ENCODE measurements at regions not wholly inside any gene's neighbourhood (a gene's known extent, or its start where the extent isn't known, plus 50 kb on each side); places are given as distances from the start of the nearest gene placed in this dataset.

GRCh38 chr3:196140224-196140623 is 58.3 kb upstream of the TFRC start:
- Histone ChIP-seq H3K36me3 (ENCODE audit: control insufficient read depth in 2 of 2, insufficient read depth in 2 of 2, low read length in 1 of 2) (no peaks in the 10 kb centered on the region), H3K27me3 (replicated peaks in 1 of 2; ENCODE audit: control insufficient read depth in 2 of 2, insufficient read depth in 2 of 2, low read length in 1 of 2) (no peaks in the 10 kb centered on the region), H3K4me2 (ENCODE audit: control insufficient read depth, insufficient read depth) (no peak overlapping the region), H3K4me3 (no peak overlapping the region), H3K27ac (ENCODE audit: control insufficient read depth, insufficient read depth) (no peak overlapping the region; the same call in 1 of the 2 replicates), H2AFZ (ENCODE audit: control insufficient read depth, low read depth, low read length) (peak overlapping the region; percentile 24), H3K79me2 (ENCODE audit: control insufficient read depth, insufficient read depth, low read length) (no peaks in the 10 kb centered on the region), H4K20me1 (ENCODE audit: control insufficient read depth, insufficient read depth) (no peaks in the 10 kb centered on the region), H3K9ac (ENCODE audit: control insufficient read depth, insufficient read depth, low read length) (no peak overlapping the region), H3K4me1 (ENCODE audit: control insufficient read depth, insufficient read depth, low read length) (peaks cover 21% of the 10 kb centered on the region), H3K9me3 (replicated peaks; ENCODE audit: control insufficient read depth, insufficient read depth, low read length) (no peaks in the 10 kb centered on the region)
- CTCF ChIA-PET = interaction anchor here (1.5 kb wide), 1 partner anchor 12 kb away, joined by 4 read pairs; no protein-coding TSS in a partner anchor
- SMC1A ChIA-PET (ENCODE audit: uncharacterized antibody, unreplicated experiment) = interaction anchor here (0.7 to 1.5 kb wide), 4 partner anchors 18 to 61 kb away, joined by 3 to 5 read pairs (median 3); no protein-coding TSS in a partner anchor
- DNase-seq (ENCODE audit: low read depth, low spot score) = no peak
- FAIRE-seq = no peak
- TF ChIP-seq RUNX3 (IDR thresholded peaks at IDR 0.05; ENCODE audit: low read length) = 0 out of 2 replicates have a peak, but pooled peaks have one; percentile 17
- TF ChIP-seq SPI1 (IDR thresholded peaks at IDR 0.05; ENCODE audit: borderline replicate concordance, insufficient read depth, low read depth, low read length) = no peak
- 0 out of 2 replicates have a peak, but pooled peaks have one; percentile 32 for TF ChIP-seq YY1 (IDR thresholded peaks at IDR 0.05; ENCODE audit: low read depth, low read length)
- TF ChIP-seq EGR1 (IDR thresholded peaks at IDR 0.05; ENCODE audit: borderline replicate concordance in 1 of 2, low read depth in 2 of 2, low read length in 2 of 2) = peak in 1 of 2 experiments; percentile 86; a peak in 2 of 3 replicates
- BruUV-seq (replicated peaks) = no TSS peak
- RAD21 ChIA-PET (ENCODE audit: unreplicated experiment) = interaction anchor here (1.0 to 1.5 kb wide), 3 partner anchors 20 to 39 kb away, joined by 3 to 8 read pairs (median 3); no protein-coding TSS in a partner anchor
- ATAC-seq = peak; percentile 33
- in situ Hi-C loops (cut with MboI) (no loop called here), intact Hi-C loops (cut with micrococcal nuclease; ENCODE audit: unreplicated experiment) (no loop called here)
- POLR2A ChIA-PET = interaction anchor here (0.7 to 1.2 kb wide), 3 partner anchors 10 to 272 kb away, joined by 3 to 5 read pairs (median 4); no protein-coding TSS in a partner anchor
- WGBS (ENCODE audit: insufficient coverage, insufficient replicate concordance, low lambda C conversion rate, missing lambda C conversion rate) = 26% methylated on average over 12 of the region's 12 CpGs

DNA sequence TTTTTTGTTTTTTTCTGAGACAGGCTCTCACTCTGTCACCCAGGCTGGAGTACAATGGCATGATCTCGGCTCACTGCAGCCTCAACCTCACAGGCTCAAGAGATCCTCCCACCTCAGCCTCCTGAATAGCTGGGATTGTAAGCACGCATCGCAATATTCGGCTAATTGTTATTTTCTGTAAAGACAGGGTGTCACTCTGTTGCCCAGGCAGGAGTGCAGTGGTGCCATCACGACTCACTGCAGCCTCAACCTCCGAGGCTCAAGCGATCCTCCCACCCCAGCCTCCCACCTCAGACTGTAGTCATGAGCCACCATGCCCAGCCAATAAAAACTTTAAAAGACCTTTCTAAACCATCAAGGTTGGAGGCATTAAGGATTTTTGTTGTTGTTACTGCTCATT is 57.4 kb upstream of the TFRC start:
- no peak for ATAC-seq
- TF ChIP-seq, protein P1, sequence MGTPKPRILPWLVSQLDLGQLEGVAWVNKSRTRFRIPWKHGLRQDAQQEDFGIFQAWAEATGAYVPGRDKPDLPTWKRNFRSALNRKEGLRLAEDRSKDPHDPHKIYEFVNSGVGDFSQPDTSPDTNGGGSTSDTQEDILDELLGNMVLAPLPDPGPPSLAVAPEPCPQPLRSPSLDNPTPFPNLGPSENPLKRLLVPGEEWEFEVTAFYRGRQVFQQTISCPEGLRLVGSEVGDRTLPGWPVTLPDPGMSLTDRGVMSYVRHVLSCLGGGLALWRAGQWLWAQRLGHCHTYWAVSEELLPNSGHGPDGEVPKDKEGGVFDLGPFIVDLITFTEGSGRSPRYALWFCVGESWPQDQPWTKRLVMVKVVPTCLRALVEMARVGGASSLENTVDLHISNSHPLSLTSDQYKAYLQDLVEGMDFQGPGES (IDR thresholded peaks at IDR 0.05) = no peak
- no peak for TF ChIP-seq ZBTB40 (IDR thresholded peaks at IDR 0.05; ENCODE audit: borderline replicate concordance)
- no peak for TF ChIP-seq STAT1 (conservative IDR thresholded peaks at IDR 0.05)
- TF ChIP-seq, protein P2, sequence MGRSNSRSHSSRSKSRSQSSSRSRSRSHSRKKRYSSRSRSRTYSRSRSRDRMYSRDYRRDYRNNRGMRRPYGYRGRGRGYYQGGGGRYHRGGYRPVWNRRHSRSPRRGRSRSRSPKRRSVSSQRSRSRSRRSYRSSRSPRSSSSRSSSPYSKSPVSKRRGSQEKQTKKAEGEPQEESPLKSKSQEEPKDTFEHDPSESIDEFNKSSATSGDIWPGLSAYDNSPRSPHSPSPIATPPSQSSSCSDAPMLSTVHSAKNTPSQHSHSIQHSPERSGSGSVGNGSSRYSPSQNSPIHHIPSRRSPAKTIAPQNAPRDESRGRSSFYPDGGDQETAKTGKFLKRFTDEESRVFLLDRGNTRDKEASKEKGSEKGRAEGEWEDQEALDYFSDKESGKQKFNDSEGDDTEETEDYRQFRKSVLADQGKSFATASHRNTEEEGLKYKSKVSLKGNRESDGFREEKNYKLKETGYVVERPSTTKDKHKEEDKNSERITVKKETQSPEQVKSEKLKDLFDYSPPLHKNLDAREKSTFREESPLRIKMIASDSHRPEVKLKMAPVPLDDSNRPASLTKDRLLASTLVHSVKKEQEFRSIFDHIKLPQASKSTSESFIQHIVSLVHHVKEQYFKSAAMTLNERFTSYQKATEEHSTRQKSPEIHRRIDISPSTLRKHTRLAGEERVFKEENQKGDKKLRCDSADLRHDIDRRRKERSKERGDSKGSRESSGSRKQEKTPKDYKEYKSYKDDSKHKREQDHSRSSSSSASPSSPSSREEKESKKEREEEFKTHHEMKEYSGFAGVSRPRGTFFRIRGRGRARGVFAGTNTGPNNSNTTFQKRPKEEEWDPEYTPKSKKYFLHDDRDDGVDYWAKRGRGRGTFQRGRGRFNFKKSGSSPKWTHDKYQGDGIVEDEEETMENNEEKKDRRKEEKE (IDR thresholded peaks at IDR 0.05) = no peak

More for the DNA sequence above, 57.4 kb upstream of the TFRC start:
- Histone ChIP-seq H3K4me1 (ENCODE audit: control insufficient read depth, insufficient read depth, low read length) (peaks cover 21% of the 10 kb centered on the region), H3K36me3 (ENCODE audit: control insufficient read depth in 2 of 2, insufficient read depth in 2 of 2, low read length in 1 of 2) (no peaks in the 10 kb centered on the region), H3K27me3 (replicated peaks in 1 of 2; ENCODE audit: control insufficient read depth in 2 of 2, insufficient read depth in 2 of 2, low read length in 1 of 2) (no peaks in the 10 kb centered on the region), H3K9ac (ENCODE audit: control insufficient read depth, insufficient read depth, low read length) (no peak overlapping the region), H3K4me3 (no peak overlapping the region), H2AFZ (ENCODE audit: control insufficient read depth, low read depth, low read length) (no peak overlapping the region), H4K20me1 (ENCODE audit: control insufficient read depth, insufficient read depth) (no peaks in the 10 kb centered on the region), H3K79me2 (ENCODE audit: control insufficient read depth, insufficient read depth, low read length) (no peaks in the 10 kb centered on the region), H3K27ac (ENCODE audit: control insufficient read depth, insufficient read depth) (no peak overlapping the region), H3K4me2 (ENCODE audit: control insufficient read depth, insufficient read depth) (no peak overlapping the region), H3K9me3 (replicated peaks; ENCODE audit: control insufficient read depth, insufficient read depth, low read length) (no peaks in the 10 kb centered on the region)
- BruUV-seq (replicated peaks) = no TSS peak
- 91% methylated on average over 7 of the region's 7 CpGs for WGBS (ENCODE audit: insufficient coverage, insufficient replicate concordance, low lambda C conversion rate, missing lambda C conversion rate)
- ChIA-PET SMC1A (ENCODE audit: uncharacterized antibody, unreplicated experiment) (interaction anchor here (1.4 to 2.1 kb wide), 2 partner anchors 11 to 17 kb away, joined by 3 to 7 read pairs; no protein-coding TSS in a partner anchor), CTCF (interaction anchor here (1.8 kb wide), 1 partner anchor 66 kb away, joined by 7 read pairs; no protein-coding TSS in a partner anchor), RAD21 (ENCODE audit: unreplicated experiment) (no interaction called here), POLR2A (no interaction called here)
- DNase-seq (ENCODE audit: low read depth, low spot score) (no peak), FAIRE-seq (no peak)
- intact Hi-C loops (cut with micrococcal nuclease; ENCODE audit: unreplicated experiment) = no loop called here
- in situ Hi-C loops (cut with MboI) = no loop called here

All from GM12878 (cell line).